ENCODE measurements at regions not wholly inside any gene's neighbourhood (a gene's known extent, or its start where the extent isn't known, plus 50 kb on each side); places are given as distances from the start of the nearest gene placed in this dataset.

DNA sequence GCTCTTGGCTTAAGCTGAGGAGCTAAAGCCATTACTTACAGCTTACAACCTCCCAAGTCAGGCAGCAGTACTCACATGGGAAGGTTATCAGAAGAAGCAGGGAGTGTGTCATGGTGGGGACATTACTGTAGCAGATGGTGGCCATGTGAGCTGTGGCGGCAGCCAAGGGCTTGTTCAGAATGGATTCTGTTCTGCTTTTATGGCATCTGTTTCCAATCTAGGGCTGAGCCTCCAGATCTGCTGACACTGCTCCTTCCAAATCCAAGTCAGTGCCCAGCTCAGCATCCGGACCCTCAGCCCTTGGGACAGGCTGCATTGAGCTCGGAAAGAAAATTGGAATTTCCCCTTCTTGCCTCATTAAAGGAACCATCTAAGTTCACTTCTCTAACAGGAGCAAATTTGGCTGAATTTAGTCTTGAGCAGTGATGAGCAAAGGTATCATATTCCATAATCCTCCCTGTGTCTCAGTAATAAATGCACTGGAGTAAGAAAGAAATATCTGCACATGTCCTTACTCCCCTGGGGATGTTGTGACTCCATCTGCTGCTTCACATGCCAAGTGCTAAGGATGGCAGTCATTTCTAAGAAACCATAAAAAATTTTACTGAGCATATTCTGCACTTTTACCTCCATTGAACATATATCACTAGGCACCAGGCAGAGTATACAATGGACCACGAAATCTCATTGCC, 73.9 kb downstream of the KCTD12 start:
- TF ChIP-seq, protein P1, sequence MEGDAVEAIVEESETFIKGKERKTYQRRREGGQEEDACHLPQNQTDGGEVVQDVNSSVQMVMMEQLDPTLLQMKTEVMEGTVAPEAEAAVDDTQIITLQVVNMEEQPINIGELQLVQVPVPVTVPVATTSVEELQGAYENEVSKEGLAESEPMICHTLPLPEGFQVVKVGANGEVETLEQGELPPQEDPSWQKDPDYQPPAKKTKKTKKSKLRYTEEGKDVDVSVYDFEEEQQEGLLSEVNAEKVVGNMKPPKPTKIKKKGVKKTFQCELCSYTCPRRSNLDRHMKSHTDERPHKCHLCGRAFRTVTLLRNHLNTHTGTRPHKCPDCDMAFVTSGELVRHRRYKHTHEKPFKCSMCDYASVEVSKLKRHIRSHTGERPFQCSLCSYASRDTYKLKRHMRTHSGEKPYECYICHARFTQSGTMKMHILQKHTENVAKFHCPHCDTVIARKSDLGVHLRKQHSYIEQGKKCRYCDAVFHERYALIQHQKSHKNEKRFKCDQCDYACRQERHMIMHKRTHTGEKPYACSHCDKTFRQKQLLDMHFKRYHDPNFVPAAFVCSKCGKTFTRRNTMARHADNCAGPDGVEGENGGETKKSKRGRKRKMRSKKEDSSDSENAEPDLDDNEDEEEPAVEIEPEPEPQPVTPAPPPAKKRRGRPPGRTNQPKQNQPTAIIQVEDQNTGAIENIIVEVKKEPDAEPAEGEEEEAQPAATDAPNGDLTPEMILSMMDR (conservative IDR thresholded peaks at IDR 0.05) = no peak
- TF ChIP-seq EZH2 (IDR thresholded peaks at IDR 0.05; ENCODE audit: low read depth) = no peak
